ENCODE measurements at regions not wholly inside any gene's neighbourhood (a gene's known extent, or its start where the extent isn't known, plus 50 kb on each side); places are given as distances from the start of the nearest gene placed in this dataset.

GRCh38 chr2:15882761-15883497, 57.4 kb upstream of the MYCN start:
- H3K36me3 ChIP-seq (ENCODE audit: control insufficient read depth, insufficient read depth, low read length): no peaks in the 10 kb centered on the region
- H3K4me3 ChIP-seq (ENCODE audit: low read depth, low read length): no peak overlapping the region
- no peak overlapping the region for H3K27ac ChIP-seq (ENCODE audit: low read depth, low read length)
- H3K9me3 ChIP-seq (ENCODE audit: control insufficient read depth, insufficient read depth, low read length): no peaks in the 10 kb centered on the region
- WGBS (ENCODE audit: insufficient coverage): no CpG with 5 or more reads among the region's 5 CpGs
- no peaks in the 10 kb centered on the region for H3K27me3 ChIP-seq (ENCODE audit: control insufficient read depth, insufficient read depth, low read length)
- H3K4me1 ChIP-seq (ENCODE audit: control insufficient read depth, insufficient read depth, low read length): peaks cover 4% of the 10 kb centered on the region
- DNase-seq (ENCODE audit: low read depth in 4 of 6, low spot score in 6 of 6): no peak

GRCh38 chr2:15883684-15884083, 56.7 kb upstream of the MYCN start:
- H3K27ac ChIP-seq (ENCODE audit: low read depth, low read length): no peak overlapping the region
- H3K36me3 ChIP-seq (ENCODE audit: control insufficient read depth, insufficient read depth, low read length): no peaks in the 10 kb centered on the region
- H3K4me3 ChIP-seq (ENCODE audit: low read depth, low read length): no peak overlapping the region
- 100% methylated on average over 1 of the region's 2 CpGs for WGBS (ENCODE audit: insufficient coverage)
- H3K9me3 ChIP-seq (ENCODE audit: control insufficient read depth, insufficient read depth, low read length): no peaks in the 10 kb centered on the region
- peaks cover 10% of the 10 kb centered on the region for H3K4me1 ChIP-seq (ENCODE audit: control insufficient read depth, insufficient read depth, low read length)
- no peaks in the 10 kb centered on the region for H3K27me3 ChIP-seq (ENCODE audit: control insufficient read depth, insufficient read depth, low read length)
- no peak for DNase-seq (ENCODE audit: low read depth in 4 of 6, low spot score in 6 of 6)

GRCh38 chr2:15884790-15885189, 55.6 kb upstream of the MYCN start:
- no peak for DNase-seq (ENCODE audit: low read depth in 4 of 6, low spot score in 6 of 6)
- no CpG with 5 or more reads among the region's 2 CpGs for WGBS (ENCODE audit: insufficient coverage)

GRCh38 chr2:15886231-15886630, 54.1 kb upstream of the MYCN start:
- 68% methylated on average over 4 of the region's 6 CpGs for WGBS (ENCODE audit: insufficient coverage)
- no peaks in the 10 kb centered on the region for H3K27me3 ChIP-seq (ENCODE audit: control insufficient read depth, insufficient read depth, low read length)
- no peak for DNase-seq (ENCODE audit: low read depth in 4 of 6, low spot score in 6 of 6)
- peaks cover 35% of the 10 kb centered on the region for H3K4me1 ChIP-seq (ENCODE audit: control insufficient read depth, insufficient read depth, low read length)
- H3K4me3 ChIP-seq (ENCODE audit: low read depth, low read length): no peak overlapping the region
- H3K36me3 ChIP-seq (ENCODE audit: control insufficient read depth, insufficient read depth, low read length): no peaks in the 10 kb centered on the region
- H3K27ac ChIP-seq (ENCODE audit: low read depth, low read length): no peak overlapping the region
- no peaks in the 10 kb centered on the region for H3K9me3 ChIP-seq (ENCODE audit: control insufficient read depth, insufficient read depth, low read length)

More at GRCh38 chr2:15884790-15885189, 55.6 kb upstream of the MYCN start:
- Histone ChIP-seq H3K27me3 (ENCODE audit: control insufficient read depth, insufficient read depth, low read length) (no peaks in the 10 kb centered on the region), H3K9me3 (ENCODE audit: control insufficient read depth, insufficient read depth, low read length) (no peaks in the 10 kb centered on the region), H3K36me3 (ENCODE audit: control insufficient read depth, insufficient read depth, low read length) (no peaks in the 10 kb centered on the region), H3K27ac (ENCODE audit: low read depth, low read length) (no peak overlapping the region), H3K4me1 (ENCODE audit: control insufficient read depth, insufficient read depth, low read length) (peaks cover 21% of the 10 kb centered on the region), H3K4me3 (ENCODE audit: low read depth, low read length) (no peak overlapping the region)

- Histone ChIP-seq H3K27me3 (ENCODE audit: control insufficient read depth, insufficient read depth, low read length) (no peaks in the 10 kb centered on the region), H3K36me3 (ENCODE audit: control insufficient read depth, insufficient read depth, low read length) (no peaks in the 10 kb centered on the region), H3K9me3 (ENCODE audit: control insufficient read depth, insufficient read depth, low read length) (no peaks in the 10 kb centered on the region), H3K4me3 (ENCODE audit: low read depth, low read length) (no peak overlapping the region), H3K4me1 (ENCODE audit: control insufficient read depth, insufficient read depth, low read length) (peaks cover 45% of the 10 kb centered on the region), H3K27ac (ENCODE audit: low read depth, low read length) (no peak overlapping the region)
- 38% methylated on average over 11 of the region's 15 CpGs for WGBS (ENCODE audit: insufficient coverage)
- DNase-seq (ENCODE audit: low read depth in 4 of 6, low spot score in 6 of 6): peak in 2 of 6 donors; percentile 38 to 86
These were observed 50.8 kb upstream of the MYCN start for GRCh38 chr2:15889442-15890123.

- H3K27me3 ChIP-seq (ENCODE audit: control insufficient read depth, insufficient read depth, low read length): no peaks in the 10 kb centered on the region
- no peak overlapping the region for H3K27ac ChIP-seq (ENCODE audit: low read depth, low read length)
- 74% methylated on average over 17 of the region's 18 CpGs for WGBS (ENCODE audit: insufficient coverage)
- H3K36me3 ChIP-seq (ENCODE audit: control insufficient read depth, insufficient read depth, low read length): no peaks in the 10 kb centered on the region
- no peaks in the 10 kb centered on the region for H3K9me3 ChIP-seq (ENCODE audit: control insufficient read depth, insufficient read depth, low read length)
- peaks cover 45% of the 10 kb centered on the region for H3K4me1 ChIP-seq (ENCODE audit: control insufficient read depth, insufficient read depth, low read length)
- H3K4me3 ChIP-seq (ENCODE audit: low read depth, low read length): no peak overlapping the region
- no peak for DNase-seq (ENCODE audit: low read depth in 4 of 6, low spot score in 6 of 6)
These were observed 50.1 kb upstream of the MYCN start for GRCh38 chr2:15890124-15890754.

Small RNA genes lying in the stretch of these regions (small RNA-seq; reads per million reads assigned to genes)
- gene RNU5E-7P (ENCODE audit: low replicate concordance): 0.08 reads per million

Data from spinal cord (tissue), 10 donors.